OCI-LY3 (cell line): ENCODE measurements at regions not wholly inside any gene's neighbourhood (a gene's known extent, or its start where the extent isn't known, plus 50 kb on each side); places are given as distances from the start of the nearest gene placed in this dataset.

Experiments
- CTCF ChIP-seq: fragments of 200-600, 300-600 bp; sonication (generic); IDR thresholded peaks from 2 replicates; pipeline ENCODE4 v1.5.1; 2014; ENCODE audit warnings: antibody characterized with exemption, low read length, low read depth
- EZH2phosphoT487 ChIP-seq: fragments of 200-600 bp; shearing (Covaris generic); IDR thresholded peaks from 2 replicates; pipeline ENCODE4 v1.6.1; 2018; ENCODE audit warnings: antibody characterized with exemption, mixed run types, low read depth

- TF ChIP-seq CTCF (no peak), EZH2phosphoT487 (no peak)
Observed at GRCh38 chr10:25076506-25077177, 60.2 kb downstream of the THNSL1 start.
